HG03565 (cell line): ENCODE measurements at regions not wholly inside any gene's neighbourhood (a gene's known extent, or its start where the extent isn't known, plus 50 kb on each side); places are given as distances from the start of the nearest gene placed in this dataset.
"Not testable (repeated sequence)": the region's sequence is repeated elsewhere in the genome, so short reads cannot be mapped to it uniquely, and the experiment has no call there.

ENCODE experiments used
- ATAC-seq: cut with Tn5 transposase; IDR thresholded peaks from one replicate; pipeline ENCODE4 v1.9.1; 2021; ENCODE audit warnings: mild to moderate bottlenecking, moderate library complexity; ENCODE audit not compliant: unreplicated experiment

DNA sequence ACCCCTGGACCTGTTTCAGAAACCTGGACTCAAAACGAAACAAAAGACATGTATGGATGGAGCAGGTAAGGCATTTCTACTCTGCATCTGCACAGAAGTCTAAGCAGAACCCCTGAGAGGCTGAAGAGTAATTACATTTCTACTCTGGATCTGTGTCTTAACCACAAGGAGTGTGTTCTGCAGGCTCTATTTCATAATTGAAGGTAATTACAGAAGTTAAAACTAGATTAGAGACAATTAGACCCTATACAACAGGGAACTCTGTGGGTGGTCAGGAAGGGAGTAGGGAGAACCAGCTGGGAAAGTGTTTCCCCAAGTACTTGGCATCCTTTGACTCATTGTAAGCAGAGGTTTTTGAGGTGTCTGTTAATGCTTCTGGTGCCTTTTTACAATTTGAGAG, 69.8 kb downstream of the IGSF1 start:
- no peak for ATAC-seq

DNA sequence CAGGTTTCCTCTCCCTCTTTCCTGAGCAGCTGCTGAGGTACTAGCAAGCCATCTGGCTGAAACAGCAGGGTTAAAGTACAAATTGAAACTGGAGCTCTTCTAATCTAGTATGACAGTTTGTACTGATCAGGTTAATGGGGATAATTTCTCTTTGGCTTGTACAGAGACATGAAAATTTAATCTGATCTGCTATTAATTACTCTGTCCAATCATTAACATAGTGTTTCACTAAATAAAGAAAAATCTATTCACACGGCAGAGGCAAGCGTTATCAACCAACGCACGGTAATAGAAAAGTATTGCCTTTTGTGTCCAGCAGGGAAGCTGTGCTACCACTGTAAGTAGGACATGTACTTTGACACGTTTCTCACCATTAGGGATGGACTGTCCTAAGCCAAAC, 71.1 kb downstream of the IGSF1 start:
- no peak for ATAC-seq

DNA sequence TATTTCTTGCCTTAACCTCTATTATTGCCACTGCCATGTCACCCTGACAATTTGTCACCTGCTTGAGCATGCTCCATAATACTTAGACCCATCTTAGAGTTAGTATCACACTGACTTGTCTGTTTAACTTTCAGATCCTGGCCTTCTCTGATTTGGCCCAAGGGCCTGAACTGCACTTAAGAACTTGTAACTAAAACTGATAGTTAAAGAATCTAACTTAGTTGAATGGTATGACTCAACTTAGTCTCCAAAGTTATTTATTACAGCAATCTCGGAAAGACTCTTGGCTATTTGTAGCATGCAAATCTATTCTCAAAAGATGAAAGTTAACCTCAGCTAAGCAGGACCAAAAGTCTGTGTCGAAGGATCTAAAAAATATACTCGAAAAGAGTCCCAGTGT, 72.3 kb downstream of the IGSF1 start:
- ATAC-seq: peak; percentile 53

GRCh38 chrX:131213400-131213799, 75.7 kb downstream of the IGSF1 start:
- ATAC-seq: no peak

GRCh38 chrX:131202766-131203165, 86.3 kb downstream of the IGSF1 start:
- no peak for ATAC-seq

- ATAC-seq: no peak
These were observed 87.1 kb downstream of the IGSF1 start for GRCh38 chrX:131201986-131202385.

DNA sequence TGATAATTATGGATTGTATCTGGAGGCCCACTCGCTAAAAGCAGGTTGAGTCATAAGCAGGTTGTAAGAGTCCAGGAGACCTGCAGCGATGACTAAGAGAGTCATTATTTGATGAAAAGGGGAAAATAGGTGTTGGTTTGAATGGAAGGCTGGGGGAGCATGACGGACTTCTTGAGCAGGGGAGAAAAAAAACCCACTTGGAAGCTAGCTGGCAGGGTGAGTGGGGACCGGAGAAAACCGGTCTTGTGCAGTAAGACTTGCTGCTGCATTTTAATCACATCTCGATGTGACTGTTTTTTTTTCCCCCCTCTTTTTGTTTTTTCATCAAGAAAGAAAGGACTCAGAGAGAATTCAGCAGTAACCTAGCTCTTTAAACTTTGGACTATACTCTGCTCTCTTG, 90.0 kb downstream of the IGSF1 start:
- no peak for ATAC-seq

DNA sequence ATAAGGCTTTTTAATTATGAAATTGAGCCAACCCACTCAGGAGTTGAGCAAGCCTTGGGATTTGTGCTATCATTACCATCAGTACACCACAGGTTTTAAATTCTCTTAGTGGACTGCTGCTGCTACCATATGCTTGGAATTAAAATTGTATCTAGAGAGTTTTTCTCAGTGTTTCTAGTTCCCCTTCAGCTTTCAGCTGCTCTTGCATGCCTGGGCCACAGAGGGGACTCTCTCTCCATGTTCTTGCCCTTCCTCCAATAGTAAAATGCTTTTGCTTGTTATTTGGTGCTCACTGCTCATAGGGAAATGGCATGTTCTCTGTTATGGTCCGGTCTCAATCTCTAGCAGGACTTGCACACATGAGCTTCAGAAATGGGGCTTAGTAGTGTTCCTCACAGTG, 101.9 kb downstream of the IGSF1 start:
- ATAC-seq: no peak

- ATAC-seq: no peak
These were observed 112.0 kb downstream of the ARHGAP36 start for GRCh38 chrX:131170148-131170547.

GRCh38 chrX:131163645-131164044, 105.5 kb downstream of the ARHGAP36 start:
- not testable (repeated sequence) for ATAC-seq

- ATAC-seq: not testable (repeated sequence)
These were observed 99.5 kb downstream of the ARHGAP36 start for GRCh38 chrX:131157656-131158055.

- no peak for ATAC-seq
These were observed 88.6 kb downstream of the ARHGAP36 start for GRCh38 chrX:131146702-131147101.
